ENCODE measurements at regions not wholly inside any gene's neighbourhood (a gene's known extent, or its start where the extent isn't known, plus 50 kb on each side); places are given as distances from the start of the nearest gene placed in this dataset.

- Histone ChIP-seq H3K27ac (ENCODE audit: control insufficient read depth, insufficient read depth, low read length) (no peak overlapping the region), H3K27me3 (ENCODE audit: control insufficient read depth, extremely low read depth, insufficient read depth, low read length) (no peaks in the 10 kb centered on the region), H3K9ac (ENCODE audit: control insufficient read depth, extremely low read depth, insufficient read depth, low read length) (no peak overlapping the region), H3K4me3 (ENCODE audit: control insufficient read depth in 2 of 3, extremely low read depth in 1 of 3, insufficient read depth in 2 of 3, low read depth in 1 of 3, low read length in 3 of 3) (no peak overlapping the region), H3K79me2 (ENCODE audit: control insufficient read depth, insufficient read depth, low read length) (no peaks in the 10 kb centered on the region), H3K4me2 (ENCODE audit: control insufficient read depth, extremely low read depth, insufficient read depth, low read depth, low read length) (no peak overlapping the region), H2AFZ (ENCODE audit: control insufficient read depth, low read length) (no peak overlapping the region), H3K36me3 (ENCODE audit: control insufficient read depth in 2 of 2, extremely low read depth in 1 of 2, insufficient read depth in 2 of 2, low read length in 2 of 2) (no peaks in the 10 kb centered on the region), H3K4me1 (ENCODE audit: control insufficient read depth, extremely low read depth, insufficient read depth, low read length) (no peaks in the 10 kb centered on the region), H3K9me1 (ENCODE audit: control insufficient read depth, extremely low read depth, insufficient read depth, low read length) (no peaks in the 10 kb centered on the region), H3K9me3 (ENCODE audit: control insufficient read depth, low read depth, low read length) (no peaks in the 10 kb centered on the region), H4K20me1 (ENCODE audit: control insufficient read depth, extremely low read depth, insufficient read depth, low read length) (no peaks in the 10 kb centered on the region)
- DNase-seq (ENCODE audit: low read depth, low spot score) (no peak), FAIRE-seq (no peak)
- TF ChIP-seq, protein P1, sequence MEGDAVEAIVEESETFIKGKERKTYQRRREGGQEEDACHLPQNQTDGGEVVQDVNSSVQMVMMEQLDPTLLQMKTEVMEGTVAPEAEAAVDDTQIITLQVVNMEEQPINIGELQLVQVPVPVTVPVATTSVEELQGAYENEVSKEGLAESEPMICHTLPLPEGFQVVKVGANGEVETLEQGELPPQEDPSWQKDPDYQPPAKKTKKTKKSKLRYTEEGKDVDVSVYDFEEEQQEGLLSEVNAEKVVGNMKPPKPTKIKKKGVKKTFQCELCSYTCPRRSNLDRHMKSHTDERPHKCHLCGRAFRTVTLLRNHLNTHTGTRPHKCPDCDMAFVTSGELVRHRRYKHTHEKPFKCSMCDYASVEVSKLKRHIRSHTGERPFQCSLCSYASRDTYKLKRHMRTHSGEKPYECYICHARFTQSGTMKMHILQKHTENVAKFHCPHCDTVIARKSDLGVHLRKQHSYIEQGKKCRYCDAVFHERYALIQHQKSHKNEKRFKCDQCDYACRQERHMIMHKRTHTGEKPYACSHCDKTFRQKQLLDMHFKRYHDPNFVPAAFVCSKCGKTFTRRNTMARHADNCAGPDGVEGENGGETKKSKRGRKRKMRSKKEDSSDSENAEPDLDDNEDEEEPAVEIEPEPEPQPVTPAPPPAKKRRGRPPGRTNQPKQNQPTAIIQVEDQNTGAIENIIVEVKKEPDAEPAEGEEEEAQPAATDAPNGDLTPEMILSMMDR (optimal IDR thresholded peaks at IDR 0.05 in 1 of 3, IDR thresholded peaks at IDR 0.05 in 1 of 3, conservative IDR thresholded peaks at IDR 0.05 in 1 of 3; ENCODE audit: extremely low read depth in 1 of 3, insufficient read depth in 2 of 3, low read length in 3 of 3), result no peak
- no peak for TF ChIP-seq EZH2 (IDR thresholded peaks at IDR 0.05; ENCODE audit: low read length)
- dilution Hi-C loops (cut with MboI; ENCODE audit: extremely low pct_ligation_motif_present, low sequenced_read_pairs), result no loop called here
Observed at GRCh38 chr15:25596644-25597562, 158.1 kb upstream of the UBE3A start.

DNA sequence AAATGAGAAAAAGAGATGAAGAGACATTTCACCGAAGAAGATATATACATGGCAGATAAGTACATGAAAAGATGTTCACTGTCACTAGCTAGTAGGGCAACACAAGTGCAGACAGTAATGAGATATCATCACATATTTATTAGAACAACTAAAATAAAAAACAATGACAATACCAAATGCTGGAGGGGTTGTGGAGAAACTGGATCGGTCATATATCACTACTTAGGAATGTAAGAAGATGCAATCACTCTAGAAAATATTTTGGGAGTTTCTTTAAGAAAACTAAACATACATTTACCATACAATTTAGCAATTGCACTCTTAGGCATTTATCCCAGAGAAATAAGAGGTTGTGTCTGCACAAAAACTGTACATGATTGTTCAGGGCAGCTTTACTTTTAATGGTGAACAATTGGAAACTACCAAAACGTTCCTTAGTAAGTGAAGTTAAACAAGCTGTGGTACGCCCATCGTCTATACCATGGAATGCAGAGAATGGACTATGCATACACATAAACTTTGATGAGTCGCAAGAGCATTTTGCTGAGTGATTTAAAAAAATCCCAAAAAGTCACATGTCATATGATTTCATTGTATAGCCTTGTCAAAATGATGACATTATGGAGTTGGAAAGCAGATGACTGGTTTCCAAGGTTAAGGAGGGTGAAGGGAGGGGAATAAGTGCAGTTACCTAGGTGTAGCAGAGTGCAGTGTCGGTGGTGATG, 149.0 kb upstream of the UBE3A start:
- Histone ChIP-seq H3K27me3 (ENCODE audit: control insufficient read depth, extremely low read depth, insufficient read depth, low read length) (no peaks in the 10 kb centered on the region), H3K9me3 (ENCODE audit: control insufficient read depth, low read depth, low read length) (no peaks in the 10 kb centered on the region), H3K4me2 (ENCODE audit: control insufficient read depth, extremely low read depth, insufficient read depth, low read depth, low read length) (no peak overlapping the region), H3K4me3 (ENCODE audit: control insufficient read depth in 2 of 3, extremely low read depth in 1 of 3, insufficient read depth in 2 of 3, low read depth in 1 of 3, low read length in 3 of 3) (no peak overlapping the region), H3K9ac (ENCODE audit: control insufficient read depth, extremely low read depth, insufficient read depth, low read length) (no peak overlapping the region), H3K4me1 (ENCODE audit: control insufficient read depth, extremely low read depth, insufficient read depth, low read length) (no peaks in the 10 kb centered on the region), H3K79me2 (ENCODE audit: control insufficient read depth, insufficient read depth, low read length) (no peaks in the 10 kb centered on the region), H4K20me1 (ENCODE audit: control insufficient read depth, extremely low read depth, insufficient read depth, low read length) (no peaks in the 10 kb centered on the region), H3K36me3 (ENCODE audit: control insufficient read depth in 2 of 2, extremely low read depth in 1 of 2, insufficient read depth in 2 of 2, low read length in 2 of 2) (no peaks in the 10 kb centered on the region), H2AFZ (ENCODE audit: control insufficient read depth, low read length) (no peak overlapping the region), H3K27ac (ENCODE audit: control insufficient read depth, insufficient read depth, low read length) (no peak overlapping the region), H3K9me1 (ENCODE audit: control insufficient read depth, extremely low read depth, insufficient read depth, low read length) (no peaks in the 10 kb centered on the region)
- dilution Hi-C loops (cut with MboI; ENCODE audit: extremely low pct_ligation_motif_present, low sequenced_read_pairs), result no loop called here
- TF ChIP-seq, protein P1 (optimal IDR thresholded peaks at IDR 0.05 in 1 of 3, IDR thresholded peaks at IDR 0.05 in 1 of 3, conservative IDR thresholded peaks at IDR 0.05 in 1 of 3; ENCODE audit: extremely low read depth in 1 of 3, insufficient read depth in 2 of 3, low read length in 3 of 3), result no peak
- TF ChIP-seq EZH2 (IDR thresholded peaks at IDR 0.05; ENCODE audit: low read length), result no peak
- FAIRE-seq, result no peak
- no peak for DNase-seq (ENCODE audit: low read depth, low spot score)

All from keratinocyte (primary cell).